GM12878 (cell line): ENCODE measurements at regions not wholly inside any gene's neighbourhood (a gene's known extent, or its start where the extent isn't known, plus 50 kb on each side); places are given as distances from the start of the nearest gene placed in this dataset.

Experiments used
- ATAC-seq: fragments of 200-7000 bp; cut with Tn5 transposase; 3 replicates; pipeline ENCODE4 v1.9.1; 2020; ENCODE audit warnings: mild to moderate bottlenecking, moderate library complexity
- BruUV-seq: library from RNA; stranded (reverse); fragments of 400-500 nt; replicated peaks from 2 replicates; lab custom pipeline; 2021; lab: Mats Ljungman, UMichigan
- CTCF ChIA-PET: fragments of 300-600 bp; sonication (Branson Sonifier 250); formaldehyde crosslinking; extraction: SDS; loops from one replicate; lab custom pipeline; 2021; ENCODE audit warnings: inconsistent platforms; lab: Yijun Ruan, JAX
- POLR2A ChIA-PET: fragments of 350-600 bp; formaldehyde crosslinking; extraction: SDS; loops from one replicate; lab custom pipeline; 2021; ENCODE audit warnings: inconsistent platforms; lab: Charles Lee
- RAD21 ChIA-PET: fragments of 300-600 bp; sonication (Branson Sonifier 250); formaldehyde crosslinking; loops from one replicate; lab custom pipeline; 2023; ENCODE audit warnings: antibody characterized with exemption; ENCODE audit not compliant: unreplicated experiment; lab: Charles Lee
- SMC1A ChIA-PET: fragments of 300-600 bp; sonication (Branson Sonifier 250); formaldehyde crosslinking; loops from one replicate; lab custom pipeline; 2023; ENCODE audit not compliant: unreplicated experiment, uncharacterized antibody; lab: Charles Lee
- DNase-seq: peaks from one replicate; pipeline ENCODE4 v3.0.0-alpha.2; 2011; ENCODE audit warnings: low read depth, low spot score
- FAIRE-seq: peaks from 3 replicates; lab custom pipeline; 2011; peaks lifted over from hg19 to GRCh38; lab: Jason Lieb, UNC
- H2AFZ ChIP-seq: 2 replicates; pipeline ENCODE4 v1.6.0; 2011; ENCODE audit warnings: low read depth, low read length, control low read depth; ENCODE audit not compliant: control insufficient read depth
- H3K27ac ChIP-seq: 2 replicates; pipeline ENCODE4 v1.5.1; 2011; ENCODE audit warnings: control low read depth; ENCODE audit not compliant: control insufficient read depth, insufficient read depth
- H3K27me3 ChIP-seq, 2 experiments: replicated peaks in 1 of 2; 2 replicates each; pipeline versions ENCODE4 v1.6.0 to v1.6.1; 2011; ENCODE audit warnings: low read length in 1 of 2; ENCODE audit not compliant: control insufficient read depth in 2 of 2, insufficient read depth in 2 of 2
- H3K36me3 ChIP-seq, 2 experiments: 2 replicates each; pipeline ENCODE4 v1.5.1; 2011; ENCODE audit warnings: low read length in 1 of 2; ENCODE audit not compliant: control insufficient read depth in 2 of 2, insufficient read depth in 2 of 2
- H3K4me1 ChIP-seq: 2 replicates; pipeline ENCODE4 v1.6.1; 2011; ENCODE audit warnings: mild to moderate bottlenecking, low read length, moderate library complexity, mixed read lengths; ENCODE audit not compliant: control insufficient read depth, insufficient read depth
- H3K4me2 ChIP-seq: 2 replicates; pipeline ENCODE4 v1.6.0; 2011; ENCODE audit warnings: control low read depth; ENCODE audit not compliant: control insufficient read depth, insufficient read depth
- H3K4me3 ChIP-seq: fragments of 200-600 bp; sonication (generic); 2 replicates; pipeline ENCODE4 v1.5.1; 2016
- H3K79me2 ChIP-seq: 2 replicates; pipeline ENCODE4 v1.6.0; 2011; ENCODE audit warnings: low read length; ENCODE audit not compliant: control insufficient read depth, insufficient read depth
- H3K9ac ChIP-seq: 2 replicates; pipeline ENCODE4 v1.8.0; 2011; ENCODE audit warnings: low read length, control low read depth, mixed read lengths; ENCODE audit not compliant: control insufficient read depth, insufficient read depth
- H3K9me3 ChIP-seq: replicated peaks from 3 replicates; pipeline ENCODE4 v1.5.1; 2011; ENCODE audit warnings: mild to moderate bottlenecking, low read length; ENCODE audit not compliant: control insufficient read depth, insufficient read depth
- H4K20me1 ChIP-seq: 2 replicates; pipeline ENCODE4 v1.6.0; 2011; ENCODE audit not compliant: control insufficient read depth, insufficient read depth
- ATF3 ChIP-seq: IDR thresholded peaks from 2 replicates; pipeline ENCODE4 v1.6.1; 2011; ENCODE audit warnings: low read depth, mild to moderate bottlenecking, low read length, moderate library complexity, borderline replicate concordance; ENCODE audit errors: extremely low read depth
- CBFB ChIP-seq: IDR thresholded peaks from 2 replicates; pipeline ENCODE4 v1.6.1; 2016; ENCODE audit warnings: antibody characterized with exemption, low read depth
- EGR1 ChIP-seq, 2 experiments: IDR thresholded peaks; 1 replicate in 1 of 2; 2 replicates in 1 of 2; pipeline ENCODE4 v1.6.1; 2011 to 2012; ENCODE audit warnings: low read depth in 2 of 2, low read length in 2 of 2, borderline replicate concordance in 1 of 2, mild to moderate bottlenecking in 1 of 2, moderate library complexity in 1 of 2
- GABPA ChIP-seq: IDR thresholded peaks from 2 replicates; pipeline ENCODE4 v1.6.1; 2014; ENCODE audit warnings: antibody characterized with exemption, low read depth, mild to moderate bottlenecking, inconsistent platforms
- HSF1 ChIP-seq: fragments of 150-350 bp; IDR thresholded peaks from 2 replicates; pipeline ENCODE4 v1.6.1; 2014; ENCODE audit warnings: mild to moderate bottlenecking, low read depth, low read length
- MXI1 ChIP-seq: fragments of 150-350 bp; IDR thresholded peaks from 2 replicates; pipeline ENCODE4 v1.6.1; 2011; ENCODE audit warnings: low read depth, mild to moderate bottlenecking, inconsistent platforms, low read length, improper control_type of control experiment
- POLR2A ChIP-seq: IDR thresholded peaks from 2 replicates; pipeline ENCODE4 v1.6.1; 2011; ENCODE audit warnings: low read depth, mild to moderate bottlenecking, low read length
- POLR2AphosphoS5 ChIP-seq: IDR thresholded peaks from 2 replicates; pipeline ENCODE4 v1.6.1; 2011; ENCODE audit warnings: mild to moderate bottlenecking, low read length, inconsistent platforms
- REST ChIP-seq: IDR thresholded peaks from 2 replicates; pipeline ENCODE4 v1.6.1; 2012; ENCODE audit warnings: mild to moderate bottlenecking, low read depth, low read length
- YY1 ChIP-seq: IDR thresholded peaks from 2 replicates; pipeline ENCODE4 v1.6.1; 2011; ENCODE audit warnings: low read depth, mild to moderate bottlenecking, low read length
- ZNF274 ChIP-seq: IDR thresholded peaks from one replicate; pipeline ENCODE4 v1.8.0; 2011; ENCODE audit not compliant: insufficient read length, insufficient read depth
- WGBS: methylation state at CpG from one replicate; pipeline ENCODE4 v1.1.6; 2016; ENCODE audit warnings: low lambda C conversion rate; ENCODE audit not compliant: insufficient replicate concordance, insufficient coverage; ENCODE audit errors: missing lambda C conversion rate; 5-methylcytosine and 5-hydroxymethylcytosine counted together
- in situ Hi-C: fragments of 300-500 bp; cut with MboI; formaldehyde crosslinking; loops from 9 replicates; pipeline ENCODE4 v1.14.3; 2018; ENCODE audit warnings: mixed read lengths
- intact Hi-C: fragments of 100-400 bp; cut with micrococcal nuclease; formaldehyde crosslinking; loops from one replicate; pipeline ENCODE4 v1.14.2; 2022; ENCODE audit not compliant: unreplicated experiment
- TF ChIP-seq, protein P1 (sequence below): fragments of 450-650 bp; IDR thresholded peaks from 2 replicates; pipeline ENCODE4 v1.6.1; 2018; ENCODE audit warnings: borderline replicate concordance, mild to moderate bottlenecking; ENCODE audit not compliant: partially characterized antibody
- TF ChIP-seq, protein P2 (sequence below): fragments of 450-650 bp; IDR thresholded peaks from 2 replicates; pipeline ENCODE4 v1.6.1; 2017; ENCODE audit warnings: mild to moderate bottlenecking, moderate library complexity

DNA sequence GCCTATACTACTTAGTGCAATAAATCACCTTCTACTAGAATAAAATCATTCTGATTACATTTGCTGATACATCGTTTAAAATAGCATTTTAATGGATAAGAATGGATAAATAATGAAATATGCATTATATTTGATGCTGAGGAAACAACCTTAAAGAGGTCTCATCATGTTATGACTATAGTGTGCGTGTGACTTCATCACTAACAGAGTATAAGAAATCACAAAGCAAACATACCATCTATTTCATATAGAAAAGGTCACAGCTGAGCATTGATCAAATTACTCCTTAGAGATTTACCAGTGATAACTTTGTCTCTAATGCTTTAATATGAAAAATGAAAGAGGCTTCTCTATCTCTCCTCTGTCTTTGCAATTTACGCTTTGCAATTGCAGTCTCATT lies 1620.3 kb upstream of the SLC10A2 start:
- Histone ChIP-seq H2AFZ (no peak overlapping the region), H3K79me2 (no peaks in the 10 kb centered on the region), H3K27ac (no peak overlapping the region), H3K9me3 (no peaks in the 10 kb centered on the region), H3K9ac (no peak overlapping the region), H3K4me3 (no peak overlapping the region), H3K4me2 (no peak overlapping the region), H3K4me1 (no peaks in the 10 kb centered on the region), H3K27me3 (no peaks in the 10 kb centered on the region), H4K20me1 (no peaks in the 10 kb centered on the region), H3K36me3 (no peaks in the 10 kb centered on the region)
- intact Hi-C loops (no loop called here), in situ Hi-C loops (no loop called here)
- DNase-seq (no peak), ATAC-seq (no peak), FAIRE-seq (no peak)
- ChIA-PET POLR2A (no interaction called here), CTCF (no interaction called here), SMC1A (no interaction called here), RAD21 (no interaction called here)
- no TSS peak for BruUV-seq
- 4% methylated on average over 3 of the region's 3 CpGs for WGBS
- TF ChIP-seq HSF1: no peak
- TF ChIP-seq ATF3: no peak
- TF ChIP-seq ZNF274: no peak
- no peak for TF ChIP-seq CBFB
- no peak for TF ChIP-seq POLR2A
- TF ChIP-seq YY1: no peak
- TF ChIP-seq EGR1 (IDR thresholded peaks at IDR 0.05; ENCODE audit: borderline replicate concordance in 1 of 2, low read depth in 2 of 2, low read length in 2 of 2): no peak
- TF ChIP-seq GABPA: no peak
- TF ChIP-seq POLR2AphosphoS5: no peak
- TF ChIP-seq, protein P1, sequence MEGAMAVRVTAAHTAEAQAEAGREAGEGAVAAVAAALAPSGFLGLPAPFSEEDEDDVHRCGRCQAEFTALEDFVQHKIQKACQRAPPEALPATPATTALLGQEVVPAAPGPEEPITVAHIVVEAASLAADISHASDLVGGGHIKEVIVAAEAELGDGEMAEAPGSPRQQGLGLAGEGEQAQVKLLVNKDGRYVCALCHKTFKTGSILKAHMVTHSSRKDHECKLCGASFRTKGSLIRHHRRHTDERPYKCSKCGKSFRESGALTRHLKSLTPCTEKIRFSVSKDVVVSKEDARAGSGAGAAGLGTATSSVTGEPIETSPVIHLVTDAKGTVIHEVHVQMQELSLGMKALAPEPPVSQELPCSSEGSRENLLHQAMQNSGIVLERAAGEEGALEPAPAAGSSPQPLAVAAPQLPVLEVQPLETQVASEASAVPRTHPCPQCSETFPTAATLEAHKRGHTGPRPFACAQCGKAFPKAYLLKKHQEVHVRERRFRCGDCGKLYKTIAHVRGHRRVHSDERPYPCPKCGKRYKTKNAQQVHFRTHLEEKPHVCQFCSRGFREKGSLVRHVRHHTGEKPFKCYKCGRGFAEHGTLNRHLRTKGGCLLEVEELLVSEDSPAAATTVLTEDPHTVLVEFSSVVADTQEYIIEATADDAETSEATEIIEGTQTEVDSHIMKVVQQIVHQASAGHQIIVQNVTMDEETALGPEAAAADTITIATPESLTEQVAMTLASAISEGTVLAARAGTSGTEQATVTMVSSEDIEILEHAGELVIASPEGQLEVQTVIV: no peak
- TF ChIP-seq MXI1: no peak
- TF ChIP-seq REST: no peak
- TF ChIP-seq, protein P2, sequence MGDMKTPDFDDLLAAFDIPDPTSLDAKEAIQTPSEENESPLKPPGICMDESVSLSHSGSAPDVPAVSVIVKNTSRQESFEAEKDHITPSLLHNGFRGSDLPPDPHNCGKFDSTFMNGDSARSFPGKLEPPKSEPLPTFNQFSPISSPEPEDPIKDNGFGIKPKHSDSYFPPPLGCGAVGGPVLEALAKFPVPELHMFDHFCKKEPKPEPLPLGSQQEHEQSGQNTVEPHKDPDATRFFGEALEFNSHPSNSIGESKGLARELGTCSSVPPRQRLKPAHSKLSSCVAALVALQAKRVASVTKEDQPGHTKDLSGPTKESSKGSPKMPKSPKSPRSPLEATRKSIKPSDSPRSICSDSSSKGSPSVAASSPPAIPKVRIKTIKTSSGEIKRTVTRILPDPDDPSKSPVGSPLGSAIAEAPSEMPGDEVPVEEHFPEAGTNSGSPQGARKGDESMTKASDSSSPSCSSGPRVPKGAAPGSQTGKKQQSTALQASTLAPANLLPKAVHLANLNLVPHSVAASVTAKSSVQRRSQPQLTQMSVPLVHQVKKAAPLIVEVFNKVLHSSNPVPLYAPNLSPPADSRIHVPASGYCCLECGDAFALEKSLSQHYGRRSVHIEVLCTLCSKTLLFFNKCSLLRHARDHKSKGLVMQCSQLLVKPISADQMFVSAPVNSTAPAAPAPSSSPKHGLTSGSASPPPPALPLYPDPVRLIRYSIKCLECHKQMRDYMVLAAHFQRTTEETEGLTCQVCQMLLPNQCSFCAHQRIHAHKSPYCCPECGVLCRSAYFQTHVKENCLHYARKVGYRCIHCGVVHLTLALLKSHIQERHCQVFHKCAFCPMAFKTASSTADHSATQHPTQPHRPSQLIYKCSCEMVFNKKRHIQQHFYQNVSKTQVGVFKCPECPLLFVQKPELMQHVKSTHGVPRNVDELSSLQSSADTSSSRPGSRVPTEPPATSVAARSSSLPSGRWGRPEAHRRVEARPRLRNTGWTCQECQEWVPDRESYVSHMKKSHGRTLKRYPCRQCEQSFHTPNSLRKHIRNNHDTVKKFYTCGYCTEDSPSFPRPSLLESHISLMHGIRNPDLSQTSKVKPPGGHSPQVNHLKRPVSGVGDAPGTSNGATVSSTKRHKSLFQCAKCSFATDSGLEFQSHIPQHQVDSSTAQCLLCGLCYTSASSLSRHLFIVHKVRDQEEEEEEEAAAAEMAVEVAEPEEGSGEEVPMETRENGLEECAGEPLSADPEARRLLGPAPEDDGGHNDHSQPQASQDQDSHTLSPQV: no peak
